ENCODE measurements at regions not wholly inside any gene's neighbourhood (a gene's known extent, or its start where the extent isn't known, plus 50 kb on each side); places are given as distances from the start of the nearest gene placed in this dataset.
"Not testable (repeated sequence)": the region's sequence is repeated elsewhere in the genome, so short reads cannot be mapped to it uniquely, and the experiment has no call there.

GRCh38 chr12:131627151-131628022 lies 83.5 kb upstream of the SFSWAP start:
- TF ChIP-seq CTCF, POLR2A (IDR thresholded peaks at IDR 0.05): not testable (repeated sequence)
